ENCODE measurements at regions not wholly inside any gene's neighbourhood (a gene's known extent, or its start where the extent isn't known, plus 50 kb on each side); places are given as distances from the start of the nearest gene placed in this dataset.
A peak's percentile ranks its signal among the peaks of the same experiment; 100 is the strongest.

GRCh38 chr5:61924251-61924650 is 381.8 kb upstream of the KIF2A start:
- no peak for DNase-seq (ENCODE audit: low read depth)
- no peak for TF ChIP-seq CTCF (conservative IDR thresholded peaks at IDR 0.05; ENCODE audit: low read depth, low read length)
- no peak overlapping the region for H3K4me3 ChIP-seq (ENCODE audit: low read length)

- no peak for TF ChIP-seq CTCF (conservative IDR thresholded peaks at IDR 0.05; ENCODE audit: low read depth, low read length)
- no peak overlapping the region for H3K4me3 ChIP-seq (ENCODE audit: low read length)
Observed at GRCh38 chr5:61926911-61927310, 379.1 kb upstream of the KIF2A start.

DNA sequence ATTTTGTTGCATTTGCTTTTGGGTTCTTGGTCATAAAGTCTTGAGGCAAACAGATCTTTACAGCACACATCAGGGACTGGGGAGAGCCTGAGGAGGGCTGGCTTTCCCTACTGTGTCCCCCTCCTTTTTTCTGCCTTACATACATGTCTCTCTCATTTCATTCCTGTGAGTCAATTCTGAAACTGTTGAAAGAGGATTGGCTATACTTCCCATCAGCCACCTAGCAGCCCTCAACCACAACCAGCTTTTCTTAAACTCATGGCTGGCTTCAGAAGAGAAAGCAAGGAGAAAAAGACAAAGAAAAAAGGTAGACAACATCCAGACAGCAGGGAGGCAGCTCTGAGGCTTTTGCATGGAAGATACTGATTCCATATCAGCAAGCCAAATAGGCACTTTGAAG is 374.8 kb upstream of the KIF2A start:
- no peak for DNase-seq (ENCODE audit: low read depth)
- no peak for TF ChIP-seq CTCF (conservative IDR thresholded peaks at IDR 0.05; ENCODE audit: low read depth, low read length)
- no peak overlapping the region for H3K4me3 ChIP-seq (ENCODE audit: low read length)

More at GRCh38 chr5:61926911-61927310, 379.1 kb upstream of the KIF2A start:
- no peak for DNase-seq (ENCODE audit: low read depth)

DNA sequence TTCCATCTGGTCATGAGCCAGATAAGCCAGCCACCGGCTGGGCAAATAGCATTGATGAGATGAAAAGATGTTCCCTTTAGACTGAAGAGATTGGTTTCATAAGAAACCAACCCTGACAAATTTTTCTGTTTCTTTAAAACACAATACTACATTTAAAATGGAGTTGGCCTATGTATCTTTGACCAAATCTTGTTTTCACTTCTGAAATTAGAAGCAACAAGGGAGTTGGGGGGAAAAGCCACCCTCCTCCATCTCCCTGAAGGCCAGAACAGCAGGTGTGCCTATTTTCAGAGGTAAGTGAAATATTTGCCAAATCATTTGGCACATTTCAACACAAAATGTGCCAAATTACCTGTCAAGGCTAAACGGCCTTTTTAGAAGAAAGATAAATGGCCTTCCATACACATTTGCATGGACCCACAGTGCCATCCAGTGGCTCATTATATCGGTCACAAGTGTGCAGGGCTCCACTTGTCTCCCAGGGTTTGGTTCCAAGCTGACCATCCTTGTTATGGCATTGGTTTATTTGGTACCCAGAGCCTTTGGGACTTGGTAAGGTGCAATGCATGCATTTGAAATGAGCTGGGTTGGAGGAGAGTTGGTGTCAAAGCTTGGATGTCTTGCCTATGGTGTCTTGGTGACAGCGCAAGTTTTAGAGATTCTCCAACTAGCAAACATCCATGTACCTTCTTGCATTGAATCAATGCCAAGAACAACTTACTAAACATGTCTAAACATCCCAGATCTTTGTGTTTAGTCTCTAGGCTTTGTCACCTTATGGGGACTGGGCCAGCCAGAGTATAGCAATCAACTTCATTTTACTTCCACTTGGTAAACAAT is 372.0 kb upstream of the KIF2A start:
- TF ChIP-seq CTCF (conservative IDR thresholded peaks at IDR 0.05; ENCODE audit: low read depth, low read length): peak; percentile 80
- no peak overlapping the region for H3K4me3 ChIP-seq (ENCODE audit: low read length)
- DNase-seq (ENCODE audit: low read depth): peak; percentile 21

DNA sequence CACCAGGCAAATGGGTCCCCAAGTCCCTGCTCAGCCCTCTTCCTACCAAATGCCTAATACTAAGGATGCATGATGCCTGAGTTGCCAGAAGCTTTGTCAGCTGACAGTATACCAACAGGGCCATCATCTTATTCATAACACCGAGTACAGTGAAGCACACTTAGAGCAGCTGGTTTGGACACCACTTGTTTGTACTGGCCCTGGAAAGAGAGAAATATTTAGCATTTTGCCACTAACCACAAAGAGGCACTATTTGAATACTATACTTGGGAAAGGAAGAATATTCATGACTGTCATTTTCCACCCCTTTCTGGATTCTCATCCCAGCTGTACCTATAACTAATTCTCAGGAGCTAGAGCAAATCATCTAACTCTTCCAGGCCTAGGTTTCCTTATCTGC is 364.4 kb upstream of the KIF2A start:
- no peak for TF ChIP-seq CTCF (conservative IDR thresholded peaks at IDR 0.05; ENCODE audit: low read depth, low read length)

DNA sequence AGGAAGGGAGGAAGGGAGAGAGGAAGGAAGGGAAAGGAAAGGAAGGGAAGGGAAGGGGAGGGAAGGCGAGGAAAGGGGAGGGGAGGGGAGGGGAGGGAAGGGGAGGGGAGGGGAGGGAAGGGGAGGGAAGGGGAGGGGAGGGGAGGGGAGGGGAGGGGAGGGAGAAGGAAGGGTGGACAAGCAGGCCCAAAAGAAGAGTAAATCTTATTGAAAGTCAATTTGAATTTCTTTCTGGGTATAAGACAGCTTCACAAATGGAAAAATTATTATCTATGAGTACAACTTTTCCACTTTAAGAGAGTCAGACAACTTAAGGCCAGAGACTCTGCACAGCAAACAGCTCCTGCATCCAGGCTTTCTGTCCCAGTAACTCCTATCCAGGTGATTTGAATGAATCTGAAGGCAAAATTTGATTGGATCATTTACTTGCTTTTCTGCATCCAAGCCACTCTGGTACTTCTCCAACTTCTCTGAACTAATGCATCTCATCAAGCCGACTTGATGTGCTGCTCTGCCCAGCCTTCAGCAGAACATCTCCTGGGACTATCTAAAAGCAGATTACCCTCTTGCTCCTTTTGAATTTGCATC is 363.4 kb upstream of the KIF2A start:
- no peak for DNase-seq (ENCODE audit: low read depth)
- no peak for TF ChIP-seq CTCF (conservative IDR thresholded peaks at IDR 0.05; ENCODE audit: low read depth, low read length)
- H3K4me3 ChIP-seq (ENCODE audit: low read length): no peak overlapping the region

More for the DNA sequence above, 364.4 kb upstream of the KIF2A start:
- DNase-seq (ENCODE audit: low read depth): no peak
- H3K4me3 ChIP-seq (ENCODE audit: low read length): no peak overlapping the region

DNA sequence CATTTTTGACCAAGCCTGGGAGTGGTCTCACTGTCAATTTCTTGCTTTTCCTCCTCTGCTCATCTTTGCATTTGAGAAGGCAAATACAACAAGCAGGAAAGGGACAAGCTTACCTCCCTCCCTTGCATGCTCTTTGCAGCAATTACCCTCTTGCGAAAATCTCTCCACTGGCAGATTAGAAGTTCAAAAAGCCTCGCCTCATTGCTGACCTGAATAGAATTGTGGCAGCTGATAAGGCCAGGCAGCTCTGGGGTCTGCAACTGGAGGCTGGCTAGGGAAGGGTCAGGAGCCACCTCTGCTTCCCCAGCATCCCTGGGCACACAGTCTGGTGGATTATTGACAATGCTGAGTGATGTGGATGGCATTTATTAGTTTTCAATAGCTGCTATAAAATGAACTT is 362.3 kb upstream of the KIF2A start:
- DNase-seq (ENCODE audit: low read depth): no peak
- TF ChIP-seq CTCF (conservative IDR thresholded peaks at IDR 0.05; ENCODE audit: low read depth, low read length): no peak
- H3K4me3 ChIP-seq (ENCODE audit: low read length): no peak overlapping the region

Measured in retinal pigment epithelial cell (primary cell).